ENCODE measurements at regions not wholly inside any gene's neighbourhood (a gene's known extent, or its start where the extent isn't known, plus 50 kb on each side); places are given as distances from the start of the nearest gene placed in this dataset.
A peak's percentile ranks its signal among the peaks of the same experiment; 100 is the strongest.

DNA sequence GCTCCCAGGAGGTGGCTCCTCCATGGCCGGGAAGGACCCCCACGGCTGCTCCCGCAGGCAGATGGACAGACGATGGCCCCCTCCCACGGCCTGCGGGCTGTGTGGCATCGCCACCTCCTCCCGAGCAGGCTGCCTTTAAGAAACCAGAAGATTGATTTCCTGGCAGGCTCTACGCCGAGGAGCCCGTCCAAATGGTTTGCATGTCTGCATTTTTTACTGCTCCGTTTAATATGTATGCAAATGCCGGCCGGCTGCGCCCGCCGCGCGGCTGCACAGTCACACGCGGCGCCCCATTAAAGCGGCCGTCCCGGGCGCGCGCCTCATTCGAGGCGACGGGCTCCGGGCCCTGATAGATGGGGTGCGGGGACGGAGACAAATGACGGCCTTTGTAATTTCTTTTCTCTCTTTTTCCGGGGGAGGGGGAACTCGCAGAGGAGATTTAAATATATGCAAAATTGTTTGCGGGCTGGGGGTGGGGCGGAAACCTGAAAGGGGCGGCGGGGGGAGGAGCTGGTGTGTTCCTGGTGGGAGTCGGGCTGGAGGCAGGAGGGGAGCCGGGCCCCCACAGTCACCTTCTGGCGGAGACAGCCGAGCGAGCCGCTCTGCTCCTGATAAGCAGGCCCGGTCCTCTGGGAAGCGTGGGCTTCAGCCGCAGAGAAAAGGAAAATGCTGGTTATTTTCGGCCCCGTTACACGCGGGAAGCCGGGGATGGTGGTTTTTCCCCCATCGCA is 158.7 kb upstream of the IER5L start:
- FAIRE-seq, result no peak
- peak overlapping the region in 2 of 4 donors; percentile 20 to 33 for H3K4me3 ChIP-seq
- peak overlapping the region in 2 of 4 donors; percentile 94 to 95 for H3K27ac ChIP-seq
- peaks cover 20 to 32% (median 21%) of the 10 kb centered on the region in 3 donors for H3K4me1 ChIP-seq
- H3K27me3 ChIP-seq, result no peaks in the 10 kb centered on the region
- no peaks in the 10 kb centered on the region for H3K36me3 ChIP-seq
- peak in 2 of 6 donors; percentile 31 to 71 for DNase-seq
- TF ChIP-seq, protein P1, sequence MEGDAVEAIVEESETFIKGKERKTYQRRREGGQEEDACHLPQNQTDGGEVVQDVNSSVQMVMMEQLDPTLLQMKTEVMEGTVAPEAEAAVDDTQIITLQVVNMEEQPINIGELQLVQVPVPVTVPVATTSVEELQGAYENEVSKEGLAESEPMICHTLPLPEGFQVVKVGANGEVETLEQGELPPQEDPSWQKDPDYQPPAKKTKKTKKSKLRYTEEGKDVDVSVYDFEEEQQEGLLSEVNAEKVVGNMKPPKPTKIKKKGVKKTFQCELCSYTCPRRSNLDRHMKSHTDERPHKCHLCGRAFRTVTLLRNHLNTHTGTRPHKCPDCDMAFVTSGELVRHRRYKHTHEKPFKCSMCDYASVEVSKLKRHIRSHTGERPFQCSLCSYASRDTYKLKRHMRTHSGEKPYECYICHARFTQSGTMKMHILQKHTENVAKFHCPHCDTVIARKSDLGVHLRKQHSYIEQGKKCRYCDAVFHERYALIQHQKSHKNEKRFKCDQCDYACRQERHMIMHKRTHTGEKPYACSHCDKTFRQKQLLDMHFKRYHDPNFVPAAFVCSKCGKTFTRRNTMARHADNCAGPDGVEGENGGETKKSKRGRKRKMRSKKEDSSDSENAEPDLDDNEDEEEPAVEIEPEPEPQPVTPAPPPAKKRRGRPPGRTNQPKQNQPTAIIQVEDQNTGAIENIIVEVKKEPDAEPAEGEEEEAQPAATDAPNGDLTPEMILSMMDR (IDR thresholded peaks at IDR 0.05), result no peak
- ATAC-seq, result no peak
- no peaks in the 10 kb centered on the region for H3K9me3 ChIP-seq
- 24 to 27% methylated on average over 55 to 56 of the region's 56 CpGs for WGBS, 2 donors
- intact Hi-C loops (cut with DNase I), result no loop called here

DNA sequence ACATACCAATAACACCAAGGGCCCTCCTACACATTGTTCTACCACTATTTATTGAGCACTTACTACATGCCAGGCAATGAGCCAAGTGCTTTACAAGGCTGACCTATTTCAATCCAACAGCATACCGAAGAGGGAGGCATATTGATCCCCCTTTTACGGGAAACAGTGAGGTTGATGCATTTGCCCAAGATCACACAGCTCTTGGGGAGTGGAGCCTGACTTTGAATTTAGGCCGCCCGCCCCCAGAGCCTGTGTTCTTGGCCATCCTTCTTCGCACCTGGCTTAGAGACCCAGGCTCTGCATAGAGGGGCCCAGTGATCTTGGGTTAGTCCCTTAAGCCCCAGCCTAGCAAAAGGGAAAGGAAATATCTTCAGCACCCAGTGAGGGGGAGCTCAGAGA is 158.1 kb upstream of the IER5L start:
- Histone ChIP-seq H3K36me3 (no peaks in the 10 kb centered on the region), H3K4me1 (peaks cover 20 to 32% (median 21%) of the 10 kb centered on the region in 3 donors), H3K9me3 (no peaks in the 10 kb centered on the region), H3K4me3 (peak overlapping the region in 1 of 4 donors; percentile 33), H3K27me3 (no peaks in the 10 kb centered on the region), H3K27ac (peak overlapping the region; percentile 13 to 95 (median 92))
- intact Hi-C loops (cut with DNase I), result no loop called here
- DNase-seq (no peak), FAIRE-seq (no peak), ATAC-seq (no peak)
- TF ChIP-seq, protein P1 (IDR thresholded peaks at IDR 0.05), result no peak
- 77 to 79% methylated on average over 5 of the region's 5 CpGs for WGBS, 2 donors

DNA sequence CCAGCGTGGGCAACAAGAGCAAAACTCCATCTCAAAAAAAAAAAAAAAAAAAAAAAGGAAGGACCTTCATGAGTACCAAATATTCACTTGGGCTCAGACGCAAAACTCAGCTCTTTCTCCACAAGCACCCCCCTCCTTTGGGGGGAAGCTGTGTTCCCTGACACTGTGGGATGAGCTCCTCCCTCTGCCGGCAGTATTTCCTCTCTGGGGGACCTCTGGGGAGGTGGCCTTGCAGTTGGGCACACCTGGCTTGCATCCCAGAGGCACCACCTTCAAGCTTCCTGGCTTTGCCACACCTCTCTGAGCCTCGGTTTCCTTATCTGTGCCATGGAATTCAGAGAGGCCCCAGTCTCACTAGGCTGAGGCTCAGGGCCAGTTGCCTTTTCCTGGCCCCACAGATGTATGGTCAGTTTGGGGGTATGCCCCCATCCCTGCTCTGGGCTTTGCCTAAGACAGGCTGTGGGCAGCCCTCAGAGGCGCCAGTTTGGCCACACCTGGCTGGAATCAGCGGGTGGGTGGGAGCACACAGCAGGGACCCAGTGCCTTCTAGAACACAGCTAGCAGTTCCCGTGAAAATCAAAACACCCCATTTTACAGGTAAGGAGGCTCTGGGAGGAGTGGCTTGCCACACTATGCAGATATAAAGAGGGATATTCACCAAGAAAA is 157.5 kb upstream of the IER5L start:
- Histone ChIP-seq H3K27me3 (no peaks in the 10 kb centered on the region), H3K4me1 (peaks cover 20 to 32% (median 21%) of the 10 kb centered on the region in 3 donors), H3K27ac (peak overlapping the region; percentile 13 to 95 (median 92)), H3K36me3 (no peaks in the 10 kb centered on the region), H3K4me3 (no peak overlapping the region), H3K9me3 (no peaks in the 10 kb centered on the region)
- TF ChIP-seq, protein P1 (IDR thresholded peaks at IDR 0.05), result no peak
- ATAC-seq (peak in 2 of 4 donors; percentile 4 to 12), FAIRE-seq (no peak), DNase-seq (peak in 4 of 6 donors; percentile 32 to 70 (median 41))
- intact Hi-C loops (cut with DNase I), result no loop called here
- WGBS, 2 donors, result 62 to 72% methylated on average over 7 of the region's 7 CpGs

DNA sequence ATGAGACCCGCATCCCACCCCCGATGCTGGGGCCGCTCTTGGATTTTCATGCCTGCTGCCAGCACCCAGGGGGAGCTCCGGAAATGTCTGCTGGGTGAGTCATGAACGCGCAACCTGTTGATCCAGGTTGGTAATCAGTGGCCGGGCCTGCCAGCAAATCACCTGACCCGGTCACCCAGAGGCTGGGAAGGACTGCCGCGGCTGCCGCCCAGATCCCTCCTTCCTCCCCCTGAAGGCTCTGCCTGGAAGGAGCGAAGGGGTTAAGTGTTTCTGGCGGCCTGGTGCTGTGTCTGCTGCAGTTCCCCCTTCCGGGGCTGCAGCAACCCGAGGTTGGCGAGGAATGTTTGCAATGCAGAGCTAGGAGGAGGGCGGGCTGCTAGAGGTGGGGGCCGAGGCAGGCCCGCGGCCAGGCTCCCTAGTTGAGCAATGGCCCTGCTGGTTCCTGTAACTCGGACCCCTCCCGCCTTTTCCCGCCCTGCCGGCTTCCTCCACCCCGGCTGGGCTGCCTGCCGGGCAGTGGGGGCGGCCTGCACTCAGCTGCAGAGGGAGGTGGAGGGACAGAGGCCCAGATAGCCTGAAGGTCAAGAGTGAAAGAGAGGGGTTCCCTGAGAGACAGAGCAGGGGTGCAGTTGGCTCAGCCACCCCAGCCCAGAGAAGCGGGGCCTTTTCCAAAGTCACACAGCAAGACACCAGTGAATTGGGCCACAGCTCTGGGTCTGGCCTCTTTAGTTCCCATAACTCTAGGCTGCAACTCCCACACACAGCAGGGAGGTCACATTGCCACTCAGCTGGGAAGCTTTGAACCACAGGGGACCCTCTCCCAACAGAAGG is 156.3 kb upstream of the IER5L start:
- Histone ChIP-seq H3K27me3 (no peaks in the 10 kb centered on the region), H3K4me3 (peak overlapping the region in 2 of 4 donors; percentile 14 to 29), H3K36me3 (no peaks in the 10 kb centered on the region), H3K4me1 (peaks cover 20 to 32% (median 21%) of the 10 kb centered on the region in 3 donors), H3K9me3 (no peaks in the 10 kb centered on the region), H3K27ac (peak overlapping the region; percentile 82 to 95 (median 92))
- peak; percentile 83 to 92 (median 89) for ATAC-seq
- TF ChIP-seq, protein P1 (IDR thresholded peaks at IDR 0.05), result no peak
- FAIRE-seq, result no peak
- intact Hi-C loops (cut with DNase I), result no loop called here
- WGBS, 2 donors, result 1 to 2% methylated on average over 24 to 28 of the region's 28 CpGs
- DNase-seq, result peak; percentile 90 to 97 (median 96)
